T follicular helper cell (primary cell): ENCODE measurements at regions not wholly inside any gene's neighbourhood (a gene's known extent, or its start where the extent isn't known, plus 50 kb on each side); places are given as distances from the start of the nearest gene placed in this dataset.

ENCODE experiments used
- DNase-seq: peaks from one replicate; pipeline ENCODE4 v3.0.0-alpha.2; 2020; ENCODE audit warnings: low read depth

DNA sequence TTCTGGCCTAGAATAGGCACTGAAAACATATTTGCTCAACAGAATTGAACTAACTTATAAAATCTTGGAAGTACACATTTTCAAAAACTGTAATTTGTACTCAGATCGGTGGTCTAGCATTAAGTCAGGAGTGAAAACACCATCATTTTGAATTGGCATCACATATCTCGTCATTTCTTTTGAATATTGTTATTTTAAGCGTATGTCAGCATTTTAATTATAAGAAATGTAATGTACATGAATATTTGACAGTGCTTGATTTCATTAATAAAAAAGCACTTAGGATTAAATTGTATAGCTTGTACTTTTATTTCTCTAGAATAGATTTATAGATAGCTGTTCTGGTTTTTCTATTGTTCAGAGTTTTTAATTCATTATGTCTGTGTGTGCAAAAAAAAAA is 892.2 kb downstream of the BCL11B start:
- DNase-seq: no peak

GRCh38 chr14:98382662-98383061 is 889.3 kb downstream of the BCL11B start:
- no peak for DNase-seq

DNA sequence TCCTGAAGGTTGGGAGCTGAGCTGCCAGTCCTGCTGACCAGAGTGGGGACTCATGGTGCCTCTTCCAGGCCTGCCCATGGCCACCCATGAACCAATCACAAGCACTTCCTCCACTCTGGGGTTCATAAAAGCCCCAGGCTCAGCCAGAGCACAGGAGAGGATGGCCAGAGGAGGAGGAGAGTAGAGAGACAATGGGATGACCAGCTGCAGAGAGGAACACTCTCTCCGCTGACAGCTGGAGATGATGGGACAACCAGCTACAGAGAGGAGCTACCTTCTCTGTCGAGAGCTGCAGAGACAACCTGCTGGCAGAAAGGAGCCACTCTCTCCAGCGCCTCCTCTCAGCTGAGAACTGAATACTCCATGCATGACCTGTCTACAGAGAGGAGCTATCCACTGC is 886.1 kb downstream of the BCL11B start:
- DNase-seq: no peak

- no peak for DNase-seq
Measured at GRCh38 chr14:98391061-98391460, 880.9 kb downstream of the BCL11B start.

DNA sequence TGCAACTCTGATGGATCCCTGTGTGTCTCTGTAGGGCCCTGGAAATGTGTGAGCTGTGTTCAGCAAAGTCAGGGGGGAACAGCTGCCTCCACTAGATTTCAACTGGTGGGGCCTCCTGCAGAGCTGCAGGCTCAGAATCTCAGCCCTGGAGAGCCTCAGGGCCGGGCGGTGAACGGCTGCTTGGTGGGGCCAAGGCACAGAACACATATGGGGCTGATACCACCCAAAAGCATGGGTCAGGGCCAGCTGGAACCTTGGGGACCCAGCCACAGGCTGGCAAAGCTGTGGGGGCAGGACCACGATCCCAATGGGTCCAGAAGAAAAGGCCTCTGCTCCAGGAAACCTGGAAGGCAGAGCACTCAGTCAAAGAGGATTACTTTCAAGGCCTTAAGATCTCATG is 878.5 kb downstream of the BCL11B start:
- DNase-seq: no peak

DNA sequence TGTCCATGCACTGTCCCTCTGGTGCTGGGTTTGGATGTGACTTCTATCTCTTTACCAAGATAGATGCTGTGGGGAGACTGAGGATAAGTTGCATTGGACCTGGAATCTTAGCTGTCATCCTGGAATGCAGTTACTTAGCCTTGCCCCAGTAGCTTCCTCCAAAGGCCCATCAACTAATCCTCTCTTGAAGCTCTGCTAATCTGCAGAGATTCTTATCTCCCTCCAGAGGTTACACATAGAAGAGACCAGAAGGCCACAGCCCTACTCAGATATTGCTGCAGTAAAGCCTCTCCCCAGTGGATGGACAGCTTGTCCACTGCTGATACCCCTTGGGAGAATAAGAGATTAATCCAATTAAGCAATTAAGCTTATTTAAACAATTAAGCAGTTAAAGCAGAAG is 867.2 kb downstream of the BCL11B start:
- no peak for DNase-seq

GRCh38 chr14:98408024-98408555 is 863.9 kb downstream of the BCL11B start:
- DNase-seq: no peak

DNA sequence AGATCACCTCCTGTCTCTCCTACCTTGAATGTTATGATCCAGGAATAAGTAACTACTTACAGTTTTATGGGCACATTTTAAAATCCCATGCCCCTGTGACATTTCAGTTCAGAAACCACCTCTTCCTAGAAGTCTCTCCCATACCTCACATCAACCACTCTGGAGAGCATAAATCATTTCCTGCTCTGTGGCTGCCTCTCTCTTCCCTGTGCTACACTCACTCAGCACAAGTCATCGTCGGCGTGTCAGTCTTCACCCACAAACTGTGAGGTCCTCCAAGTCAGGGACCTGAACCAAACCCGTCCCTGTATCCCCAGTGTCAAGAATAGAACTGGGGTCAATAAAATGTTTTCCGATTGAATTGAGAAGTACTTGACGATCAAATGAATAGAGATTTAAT is 863.3 kb downstream of the BCL11B start:
- no peak for DNase-seq

DNA sequence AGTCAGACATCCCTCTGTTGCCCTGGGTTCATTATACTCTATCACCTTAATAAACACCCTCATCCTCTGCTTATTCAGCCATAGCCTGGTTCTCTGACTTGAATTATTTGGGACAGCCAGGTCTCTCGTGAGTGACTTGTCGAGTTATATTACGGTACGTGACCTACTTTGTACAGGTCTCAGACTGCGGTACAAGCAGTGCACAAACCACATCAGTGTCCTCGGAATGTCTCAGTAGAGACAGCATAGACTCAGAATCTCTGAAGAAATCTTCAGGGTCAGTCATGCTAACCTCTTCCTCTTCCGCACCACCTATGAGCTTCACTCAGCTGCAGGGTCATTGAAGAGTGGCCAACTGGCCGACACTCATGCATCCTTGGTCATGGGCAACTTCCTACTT is 860.8 kb downstream of the BCL11B start:
- no peak for DNase-seq

GRCh38 chr14:98412431-98412830 is 859.6 kb downstream of the BCL11B start:
- no peak for DNase-seq

DNA sequence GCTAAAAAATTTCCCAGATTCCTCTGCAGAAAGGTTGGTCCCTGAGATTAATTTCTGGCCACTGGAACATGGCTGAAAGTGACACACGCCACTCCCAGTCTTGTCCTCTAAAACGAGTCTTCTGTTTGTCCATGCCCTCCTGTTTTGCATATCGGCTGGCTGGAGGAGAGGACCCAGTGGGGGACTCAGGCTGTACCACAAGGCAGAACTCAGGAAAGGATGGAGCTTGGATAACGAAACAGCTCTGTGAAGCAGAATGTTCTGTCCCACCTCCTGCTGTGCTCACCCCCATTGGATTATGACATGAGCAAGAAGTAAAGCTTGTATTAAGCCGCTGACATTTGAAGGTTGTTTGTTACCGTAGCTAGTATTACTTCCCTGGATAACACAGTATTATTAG is 856.2 kb downstream of the BCL11B start:
- DNase-seq: no peak

DNA sequence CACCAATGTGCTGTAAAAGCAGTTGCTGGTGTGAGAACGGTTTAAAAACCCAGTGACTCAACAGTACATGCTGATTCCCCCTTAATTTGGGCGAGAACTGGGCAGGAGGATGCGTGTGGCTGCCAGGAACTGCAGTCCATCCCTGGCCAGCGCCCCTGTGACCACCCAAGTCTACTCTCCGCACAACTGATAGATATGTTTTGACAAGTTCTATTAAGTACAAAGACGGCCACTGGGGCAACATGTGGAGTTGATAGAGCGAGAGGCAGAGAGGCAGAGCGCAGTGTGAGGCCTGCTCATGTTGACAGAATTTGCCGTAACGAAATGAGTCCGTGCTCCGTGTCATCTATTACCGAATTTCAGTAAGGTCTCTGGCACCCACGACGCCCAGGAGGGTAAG is 855.0 kb downstream of the BCL11B start:
- DNase-seq: no peak

- no peak for DNase-seq
Measured at GRCh38 chr14:98428483-98428994, 843.5 kb downstream of the BCL11B start.

- DNase-seq: no peak
Measured at GRCh38 chr14:98433436-98433835, 838.6 kb downstream of the BCL11B start.

DNA sequence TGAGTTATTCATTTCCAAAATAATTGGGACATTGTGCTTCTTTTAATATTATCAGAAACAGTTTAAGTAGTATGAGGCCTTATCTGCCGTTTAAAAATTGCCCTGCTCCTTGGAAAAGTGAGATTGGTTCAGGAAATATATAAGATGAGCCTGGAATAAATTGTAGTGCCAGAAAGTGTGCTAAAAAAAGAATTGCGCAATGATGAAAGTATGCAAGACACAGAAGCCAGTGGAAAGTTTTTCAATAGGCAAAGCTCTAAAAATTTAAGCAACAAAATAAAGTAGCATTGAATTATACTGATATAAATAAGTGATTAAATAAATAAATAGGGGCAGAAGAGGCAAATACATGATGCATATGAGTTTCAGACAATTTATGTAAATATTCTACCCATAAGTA is 834.9 kb downstream of the BCL11B start:
- DNase-seq: no peak

DNA sequence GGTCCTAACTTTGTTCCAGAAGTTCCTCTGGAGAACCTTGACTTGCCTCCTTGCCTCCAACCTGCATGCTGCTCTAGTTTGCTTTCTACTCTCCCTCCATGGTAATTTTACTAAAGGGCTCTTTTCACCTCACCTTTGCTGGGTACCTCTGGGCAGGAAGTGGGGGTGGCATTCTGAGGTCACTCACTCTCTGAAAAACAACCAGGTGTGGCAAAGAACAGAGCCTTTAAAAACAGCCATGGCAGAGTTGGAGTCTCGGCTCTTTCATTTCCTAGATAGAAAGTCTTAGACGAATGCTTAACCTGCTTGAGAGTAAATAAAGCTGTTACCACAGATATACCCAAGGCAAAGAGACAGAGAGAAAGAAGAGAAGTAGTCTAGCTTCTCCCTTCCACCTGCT is 827.9 kb downstream of the BCL11B start:
- peak; percentile 23 for DNase-seq

- no peak for DNase-seq
Measured at GRCh38 chr14:98445718-98446117, 826.3 kb downstream of the BCL11B start.

DNA sequence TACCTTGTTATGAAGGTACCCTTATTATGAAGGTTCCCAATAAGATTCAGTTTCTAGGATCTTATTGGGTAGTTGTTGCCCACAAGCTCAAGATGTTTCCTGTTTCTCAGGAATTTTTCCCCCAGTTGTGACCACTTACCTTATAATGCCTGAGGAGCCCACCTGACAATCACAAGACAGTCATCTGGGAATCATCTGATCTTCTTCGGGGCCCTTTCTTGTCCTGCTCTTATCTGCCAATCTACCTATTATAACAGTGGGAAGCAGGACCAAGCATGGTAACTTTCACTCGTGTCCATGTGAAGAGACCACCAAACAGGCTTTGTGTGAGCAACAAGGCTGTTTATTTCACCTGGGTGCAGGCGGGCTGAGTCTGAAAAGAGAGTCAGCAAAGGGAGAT is 825.5 kb downstream of the BCL11B start:
- no peak for DNase-seq

- no peak for DNase-seq
Measured at GRCh38 chr14:98456231-98456630, 815.8 kb downstream of the BCL11B start.

DNA sequence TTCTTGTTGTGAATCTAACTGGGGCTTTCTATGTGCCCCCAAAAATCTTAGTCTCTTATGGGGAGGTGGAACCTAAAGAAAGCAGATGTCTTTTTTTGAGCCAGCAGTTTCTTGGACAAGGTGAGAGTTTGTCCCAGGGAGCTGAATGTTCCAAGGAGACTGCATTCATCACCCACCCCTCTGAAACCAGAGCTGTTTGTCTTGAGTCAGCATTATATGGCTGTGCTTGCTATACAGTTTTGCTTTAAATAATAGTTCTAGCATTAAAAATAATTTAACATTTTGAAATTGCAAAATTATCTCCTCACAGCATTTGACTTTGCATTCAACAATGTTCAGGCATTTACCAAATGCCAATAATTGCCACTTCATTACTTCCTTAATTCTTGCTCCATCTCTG is 813.3 kb downstream of the BCL11B start:
- no peak for DNase-seq

- no peak for DNase-seq
Measured at GRCh38 chr14:98462908-98463307, 809.1 kb downstream of the BCL11B start.

DNA sequence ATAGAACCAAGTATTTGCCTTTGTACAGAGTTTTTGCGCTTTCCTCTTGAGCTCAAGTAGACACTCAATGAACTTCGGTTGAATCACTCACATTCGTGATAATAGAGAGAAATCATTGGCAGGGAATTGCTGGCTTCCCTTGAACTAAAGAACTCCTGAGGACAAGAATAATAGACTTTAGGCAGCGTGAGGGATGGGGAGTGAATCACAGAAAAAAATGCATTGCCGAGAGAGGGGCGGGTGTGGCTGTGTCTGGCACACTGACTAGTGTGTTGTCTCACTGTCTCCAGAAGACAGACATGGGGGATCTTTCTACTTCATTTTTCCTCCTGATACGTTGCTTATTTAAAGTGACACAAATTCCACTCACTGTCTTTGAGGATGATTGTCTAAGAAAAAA is 805.2 kb downstream of the BCL11B start:
- DNase-seq: no peak

GRCh38 chr14:98470663-98471062 is 801.3 kb downstream of the BCL11B start:
- DNase-seq: no peak

GRCh38 chr14:98474900-98475299 is 797.1 kb downstream of the BCL11B start:
- DNase-seq: no peak

GRCh38 chr14:98477935-98478334 is 794.1 kb downstream of the BCL11B start:
- DNase-seq: no peak
